ENCODE measurements at regions not wholly inside any gene's neighbourhood (a gene's known extent, or its start where the extent isn't known, plus 50 kb on each side); places are given as distances from the start of the nearest gene placed in this dataset.

GRCh38 chr15:70410371-70410985, 312.8 kb upstream of the TLE3 start:
- H3K36me3 ChIP-seq (ENCODE audit: control insufficient read depth, insufficient read depth, low read length): no peaks in the 10 kb centered on the region
- no peak overlapping the region for H3K4me3 ChIP-seq (ENCODE audit: low read depth, low read length)
- peaks cover 30% of the 10 kb centered on the region for H3K27me3 ChIP-seq (ENCODE audit: control insufficient read depth, insufficient read depth, low read length)
- TF ChIP-seq CTCF (IDR thresholded peaks at IDR 0.05; ENCODE audit: insufficient read depth, low read length, poor library complexity, severe bottlenecking): no peak
- DNase-seq (ENCODE audit: low read depth): no peak

GRCh38 chr15:70409388-70409787, 311.7 kb upstream of the TLE3 start:
- no peaks in the 10 kb centered on the region for H3K36me3 ChIP-seq (ENCODE audit: control insufficient read depth, insufficient read depth, low read length)
- DNase-seq (ENCODE audit: low read depth): no peak
- peaks cover 22% of the 10 kb centered on the region for H3K27me3 ChIP-seq (ENCODE audit: control insufficient read depth, insufficient read depth, low read length)
- no peak for TF ChIP-seq CTCF (IDR thresholded peaks at IDR 0.05; ENCODE audit: insufficient read depth, low read length, poor library complexity, severe bottlenecking)
- no peak overlapping the region for H3K4me3 ChIP-seq (ENCODE audit: low read depth, low read length)

GRCh38 chr15:70407955-70408354, 310.2 kb upstream of the TLE3 start:
- Histone ChIP-seq H3K27me3 (ENCODE audit: control insufficient read depth, insufficient read depth, low read length) (peaks cover 24% of the 10 kb centered on the region), H3K36me3 (ENCODE audit: control insufficient read depth, insufficient read depth, low read length) (no peaks in the 10 kb centered on the region)

GRCh38 chr15:70407336-70407670, 309.6 kb upstream of the TLE3 start:
- no peak for TF ChIP-seq CTCF (IDR thresholded peaks at IDR 0.05; ENCODE audit: insufficient read depth, low read length, poor library complexity, severe bottlenecking)
- Histone ChIP-seq H3K36me3 (ENCODE audit: control insufficient read depth, insufficient read depth, low read length) (no peaks in the 10 kb centered on the region), H3K4me3 (ENCODE audit: low read depth, low read length) (no peak overlapping the region), H3K27me3 (ENCODE audit: control insufficient read depth, insufficient read depth, low read length) (peaks cover 28% of the 10 kb centered on the region)
- no peak for DNase-seq (ENCODE audit: low read depth)

More at GRCh38 chr15:70407955-70408354, 310.2 kb upstream of the TLE3 start:
- DNase-seq (ENCODE audit: low read depth): no peak
- TF ChIP-seq CTCF (IDR thresholded peaks at IDR 0.05; ENCODE audit: insufficient read depth, low read length, poor library complexity, severe bottlenecking): no peak
- H3K4me3 ChIP-seq (ENCODE audit: low read depth, low read length): no peak overlapping the region

GRCh38 chr15:70406617-70407335, 309.1 kb upstream of the TLE3 start:
- Histone ChIP-seq H3K36me3 (ENCODE audit: control insufficient read depth, insufficient read depth, low read length) (no peaks in the 10 kb centered on the region), H3K4me3 (ENCODE audit: low read depth, low read length) (no peak overlapping the region), H3K27me3 (ENCODE audit: control insufficient read depth, insufficient read depth, low read length) (peaks cover 27% of the 10 kb centered on the region)
- TF ChIP-seq CTCF (IDR thresholded peaks at IDR 0.05; ENCODE audit: insufficient read depth, low read length, poor library complexity, severe bottlenecking): no peak
- no peak for DNase-seq (ENCODE audit: low read depth)

GRCh38 chr15:70401709-70402108, 304.0 kb upstream of the TLE3 start:
- no peaks in the 10 kb centered on the region for H3K36me3 ChIP-seq (ENCODE audit: control insufficient read depth, insufficient read depth, low read length)

More at GRCh38 chr15:70401709-70402108, 304.0 kb upstream of the TLE3 start:
- no peak for TF ChIP-seq CTCF (IDR thresholded peaks at IDR 0.05; ENCODE audit: insufficient read depth, low read length, poor library complexity, severe bottlenecking)
- no peak for DNase-seq (ENCODE audit: low read depth)
- Histone ChIP-seq H3K4me3 (ENCODE audit: low read depth, low read length) (no peak overlapping the region), H3K27me3 (ENCODE audit: control insufficient read depth, insufficient read depth, low read length) (peaks cover 37% of the 10 kb centered on the region)
